HL-60 (cell line): ENCODE measurements at regions not wholly inside any gene's neighbourhood (a gene's known extent, or its start where the extent isn't known, plus 50 kb on each side); places are given as distances from the start of the nearest gene placed in this dataset.

ENCODE experiments used
- CTCF ChIP-seq: IDR thresholded peaks from one replicate; pipeline ENCODE4 v1.5.1; 2011; ENCODE audit warnings: low read length, control low read depth, inconsistent platforms; ENCODE audit not compliant: insufficient read depth
- GABPA ChIP-seq: IDR thresholded peaks from 2 replicates; pipeline ENCODE4 v1.6.1; 2012; ENCODE audit warnings: low read depth
- POLR2AphosphoS5 ChIP-seq: IDR thresholded peaks from 2 replicates; pipeline ENCODE4 v1.6.1; 2012; ENCODE audit warnings: low read depth
- SPI1 ChIP-seq: IDR thresholded peaks from 2 replicates; pipeline ENCODE4 v1.6.1; 2012; ENCODE audit warnings: low read depth, mild to moderate bottlenecking, borderline replicate concordance
- TF ChIP-seq, protein P1 (sequence below): IDR thresholded peaks from 2 replicates; pipeline ENCODE4 v1.6.1; 2012; ENCODE audit warnings: low read depth; ENCODE audit not compliant: insufficient replicate concordance

GRCh38 chr4:34009951-34010350 is 2234.4 kb downstream of the ARAP2 start:
- no peak for TF ChIP-seq CTCF
- no peak for TF ChIP-seq POLR2AphosphoS5
- no peak for TF ChIP-seq GABPA
- TF ChIP-seq, protein P1, sequence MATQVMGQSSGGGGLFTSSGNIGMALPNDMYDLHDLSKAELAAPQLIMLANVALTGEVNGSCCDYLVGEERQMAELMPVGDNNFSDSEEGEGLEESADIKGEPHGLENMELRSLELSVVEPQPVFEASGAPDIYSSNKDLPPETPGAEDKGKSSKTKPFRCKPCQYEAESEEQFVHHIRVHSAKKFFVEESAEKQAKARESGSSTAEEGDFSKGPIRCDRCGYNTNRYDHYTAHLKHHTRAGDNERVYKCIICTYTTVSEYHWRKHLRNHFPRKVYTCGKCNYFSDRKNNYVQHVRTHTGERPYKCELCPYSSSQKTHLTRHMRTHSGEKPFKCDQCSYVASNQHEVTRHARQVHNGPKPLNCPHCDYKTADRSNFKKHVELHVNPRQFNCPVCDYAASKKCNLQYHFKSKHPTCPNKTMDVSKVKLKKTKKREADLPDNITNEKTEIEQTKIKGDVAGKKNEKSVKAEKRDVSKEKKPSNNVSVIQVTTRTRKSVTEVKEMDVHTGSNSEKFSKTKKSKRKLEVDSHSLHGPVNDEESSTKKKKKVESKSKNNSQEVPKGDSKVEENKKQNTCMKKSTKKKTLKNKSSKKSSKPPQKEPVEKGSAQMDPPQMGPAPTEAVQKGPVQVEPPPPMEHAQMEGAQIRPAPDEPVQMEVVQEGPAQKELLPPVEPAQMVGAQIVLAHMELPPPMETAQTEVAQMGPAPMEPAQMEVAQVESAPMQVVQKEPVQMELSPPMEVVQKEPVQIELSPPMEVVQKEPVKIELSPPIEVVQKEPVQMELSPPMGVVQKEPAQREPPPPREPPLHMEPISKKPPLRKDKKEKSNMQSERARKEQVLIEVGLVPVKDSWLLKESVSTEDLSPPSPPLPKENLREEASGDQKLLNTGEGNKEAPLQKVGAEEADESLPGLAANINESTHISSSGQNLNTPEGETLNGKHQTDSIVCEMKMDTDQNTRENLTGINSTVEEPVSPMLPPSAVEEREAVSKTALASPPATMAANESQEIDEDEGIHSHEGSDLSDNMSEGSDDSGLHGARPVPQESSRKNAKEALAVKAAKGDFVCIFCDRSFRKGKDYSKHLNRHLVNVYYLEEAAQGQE, result no peak
- TF ChIP-seq SPI1, result no peak
